ENCODE measurements at regions not wholly inside any gene's neighbourhood (a gene's known extent, or its start where the extent isn't known, plus 50 kb on each side); places are given as distances from the start of the nearest gene placed in this dataset.
"Not testable (repeated sequence)": the region's sequence is repeated elsewhere in the genome, so short reads cannot be mapped to it uniquely, and the experiment has no call there.

- Histone ChIP-seq H3K4me3 (no peak overlapping the region), H3K36me3 (ENCODE audit: insufficient read depth, low read length) (no peaks in the 10 kb centered on the region), H3K9me3 (ENCODE audit: low read depth, low read length) (no peaks in the 10 kb centered on the region), H3K27ac (no peak overlapping the region), H3K9ac (ENCODE audit: insufficient read length) (no peak overlapping the region)
- TF ChIP-seq FOXP2 (optimal IDR thresholded peaks at IDR 0.05; ENCODE audit: control extremely low read depth, extremely low read length, insufficient read depth) (no peak), EZH2 (IDR thresholded peaks at IDR 0.05) (no peak), POLR2AphosphoS5 (IDR thresholded peaks at IDR 0.05; ENCODE audit: borderline replicate concordance, low read depth, low read length) (no peak)
- DNase-seq (ENCODE audit: low read depth, low spot score) = no peak
These were observed 97.0 kb upstream of the ZC4H2 start for GRCh38 chrX:65073233-65073632.

- Histone ChIP-seq H3K4me3 (no peak overlapping the region), H3K27ac (no peak overlapping the region), H3K36me3 (ENCODE audit: insufficient read depth, low read length) (no peaks in the 10 kb centered on the region), H3K9me3 (ENCODE audit: low read depth, low read length) (no peaks in the 10 kb centered on the region), H3K9ac (ENCODE audit: insufficient read length) (no peak overlapping the region)
- DNase-seq (ENCODE audit: low read depth, low spot score) = no peak
- TF ChIP-seq FOXP2 (optimal IDR thresholded peaks at IDR 0.05; ENCODE audit: control extremely low read depth, extremely low read length, insufficient read depth) = no peak
These were observed 96.3 kb upstream of the ZC4H2 start for GRCh38 chrX:65072590-65072989.

- H3K27ac ChIP-seq; H3K9me3 ChIP-seq (ENCODE audit: low read depth, low read length); H3K9ac ChIP-seq (ENCODE audit: insufficient read length); H3K36me3 ChIP-seq (ENCODE audit: insufficient read depth, low read length); DNase-seq (ENCODE audit: low read depth, low spot score); H3K4me3 ChIP-seq: not testable (repeated sequence)
These were observed 82.4 kb upstream of the ZC4H2 start for GRCh38 chrX:65058626-65059025.

GRCh38 chrX:65045001-65045400 is 68.8 kb upstream of the ZC4H2 start:
- DNase-seq (ENCODE audit: low read depth, low spot score) = no peak
- H3K4me3 ChIP-seq = no peak overlapping the region
- no peak overlapping the region for H3K27ac ChIP-seq
- H3K9ac ChIP-seq (ENCODE audit: insufficient read length) = no peak overlapping the region
- H3K36me3 ChIP-seq (ENCODE audit: insufficient read depth, low read length) = no peaks in the 10 kb centered on the region
- TF ChIP-seq POLR2AphosphoS5 (IDR thresholded peaks at IDR 0.05; ENCODE audit: borderline replicate concordance, low read depth, low read length) (no peak), FOXP2 (optimal IDR thresholded peaks at IDR 0.05; ENCODE audit: control extremely low read depth, extremely low read length, insufficient read depth) (no peak), EZH2 (IDR thresholded peaks at IDR 0.05) (no peak)
- H3K9me3 ChIP-seq (ENCODE audit: low read depth, low read length) = no peaks in the 10 kb centered on the region

- H3K27ac ChIP-seq = no peak overlapping the region
- TF ChIP-seq FOXP2 (optimal IDR thresholded peaks at IDR 0.05; ENCODE audit: control extremely low read depth, extremely low read length, insufficient read depth) (no peak), POLR2AphosphoS5 (IDR thresholded peaks at IDR 0.05; ENCODE audit: borderline replicate concordance, low read depth, low read length) (no peak), EZH2 (IDR thresholded peaks at IDR 0.05) (no peak)
These were observed 59.2 kb upstream of the ZC4H2 start for GRCh38 chrX:65035446-65035770.

GRCh38 chrX:65034668-65035445 is 58.6 kb upstream of the ZC4H2 start, which contains the start of gene ZC3H12B:
Gene ZC3H12B, plus strand, starts transcription at chrX:65034826.
- Histone ChIP-seq H3K9me3 (ENCODE audit: low read depth, low read length) (no peaks in the 10 kb centered on the region), H3K4me3 (peak within 1 kb of the TSS; percentile 80), H3K27ac (no peak within 1 kb of the TSS), H3K36me3 (ENCODE audit: insufficient read depth, low read length) (no peaks in the 10 kb centered on the region), H3K9ac (ENCODE audit: insufficient read length) (peak within 1 kb of the TSS; percentile 10)
- TF ChIP-seq POLR2AphosphoS5 (IDR thresholded peaks at IDR 0.05; ENCODE audit: borderline replicate concordance, low read depth, low read length) (peak; percentile 71), EZH2 (IDR thresholded peaks at IDR 0.05) (no peak), FOXP2 (optimal IDR thresholded peaks at IDR 0.05; ENCODE audit: control extremely low read depth, extremely low read length, insufficient read depth) (no peak)
- DNase-seq (ENCODE audit: low read depth, low spot score) = no peak

More at GRCh38 chrX:65035446-65035770, 59.2 kb upstream of the ZC4H2 start:
- H3K4me3 ChIP-seq = peak overlapping the region; percentile 80
- no peaks in the 10 kb centered on the region for H3K36me3 ChIP-seq (ENCODE audit: insufficient read depth, low read length)
- no peaks in the 10 kb centered on the region for H3K9me3 ChIP-seq (ENCODE audit: low read depth, low read length)
- H3K9ac ChIP-seq (ENCODE audit: insufficient read length) = peak overlapping the region; percentile 7
- DNase-seq (ENCODE audit: low read depth, low spot score) = no peak

GRCh38 chrX:65034292-65034667 is 58.0 kb upstream of the ZC4H2 start:
- Histone ChIP-seq H3K9me3 (ENCODE audit: low read depth, low read length) (no peaks in the 10 kb centered on the region), H3K36me3 (ENCODE audit: insufficient read depth, low read length) (no peaks in the 10 kb centered on the region), H3K9ac (ENCODE audit: insufficient read length) (no peak overlapping the region), H3K4me3 (peak overlapping the region; percentile 80), H3K27ac (no peak overlapping the region)
- no peak for DNase-seq (ENCODE audit: low read depth, low spot score)
- TF ChIP-seq FOXP2 (optimal IDR thresholded peaks at IDR 0.05; ENCODE audit: control extremely low read depth, extremely low read length, insufficient read depth) = no peak
- TF ChIP-seq POLR2AphosphoS5 (IDR thresholded peaks at IDR 0.05; ENCODE audit: borderline replicate concordance, low read depth, low read length) = no peak
- no peak for TF ChIP-seq EZH2 (IDR thresholded peaks at IDR 0.05)

Measured in SK-N-MC (cell line).